ENCODE measurements at regions not wholly inside any gene's neighbourhood (a gene's known extent, or its start where the extent isn't known, plus 50 kb on each side); places are given as distances from the start of the nearest gene placed in this dataset.
"Not testable (repeated sequence)": the region's sequence is repeated elsewhere in the genome, so short reads cannot be mapped to it uniquely, and the experiment has no call there.

- DNase-seq = no peak
Measured at GRCh38 chr12:19778797-19779196, 339.5 kb downstream of the AEBP2 start.

DNA sequence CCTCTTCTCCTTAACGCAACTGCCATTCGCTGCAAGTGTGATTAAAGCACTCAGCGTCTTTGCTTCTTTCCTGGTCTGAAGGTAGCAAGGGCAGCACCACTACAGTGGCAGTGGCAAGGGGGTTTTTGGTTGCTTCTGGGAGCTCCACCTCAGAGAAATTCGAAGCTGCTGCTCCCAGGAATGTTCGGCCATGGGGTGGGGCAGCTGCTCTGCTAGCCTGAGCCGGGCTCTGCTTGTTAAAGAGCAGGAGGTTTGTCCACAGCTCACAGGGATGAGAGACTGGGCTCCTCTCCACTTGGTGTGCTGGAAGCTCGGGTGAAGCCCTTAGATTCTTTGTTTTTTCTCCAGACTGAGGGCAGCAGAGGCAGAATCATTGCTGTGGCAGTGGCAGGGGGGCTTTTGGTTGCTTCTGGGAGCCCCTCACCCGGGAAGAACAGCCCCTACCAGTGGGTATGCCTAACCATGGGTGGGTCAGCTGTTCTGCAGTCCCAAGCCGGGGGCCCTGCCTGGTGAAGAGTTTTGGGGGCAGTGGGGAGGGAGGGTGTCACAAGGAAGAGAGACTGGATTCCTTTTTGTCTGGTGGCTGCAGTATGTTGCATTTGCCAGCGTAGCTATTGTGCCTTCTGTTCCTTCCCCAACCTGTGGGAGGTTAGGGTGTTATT lies 340.2 kb downstream of the AEBP2 start:
- no peak for DNase-seq

- no peak for DNase-seq
Measured at GRCh38 chr12:19780460-19780859, 341.2 kb downstream of the AEBP2 start.

GRCh38 chr12:19783547-19784444 lies 344.5 kb downstream of the AEBP2 start:
- DNase-seq = no peak

DNA sequence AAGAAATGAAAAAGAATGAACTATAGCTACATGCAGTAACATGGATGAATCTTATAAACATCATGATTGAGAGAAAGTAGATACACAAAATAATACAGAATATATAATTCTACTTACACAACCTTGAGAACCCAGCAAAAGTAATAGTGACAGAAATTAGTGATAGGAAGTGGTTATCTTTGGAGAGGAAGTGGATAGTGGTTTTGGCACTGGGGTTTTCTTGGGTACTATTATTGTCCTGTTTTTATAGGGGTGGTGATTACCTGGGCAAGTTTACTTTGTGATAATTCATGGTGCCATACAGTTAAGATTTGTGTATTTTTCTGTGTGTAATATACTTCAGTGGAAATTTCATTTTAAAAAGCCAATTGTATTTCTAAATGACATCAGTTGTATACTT lies 352.7 kb downstream of the AEBP2 start:
- DNase-seq = no peak

DNA sequence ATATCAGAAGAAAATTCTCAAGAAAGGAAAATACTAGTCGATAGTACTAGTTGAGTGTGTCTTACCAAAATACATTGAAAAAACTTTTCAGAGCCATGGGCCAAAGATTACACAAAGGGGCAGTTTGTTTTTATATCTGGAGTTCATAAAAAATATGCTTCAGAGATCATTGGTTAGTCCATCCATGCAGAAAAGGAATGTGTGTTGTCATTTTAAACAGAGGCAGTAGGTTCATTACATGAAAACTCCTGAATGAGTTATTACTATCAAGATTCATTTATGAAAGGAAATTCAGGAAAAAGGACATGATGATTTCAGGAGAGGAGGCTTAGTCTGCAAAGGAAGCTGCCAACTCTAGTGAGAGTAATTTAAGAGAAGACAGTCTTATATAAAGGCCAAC lies 354.8 kb downstream of the AEBP2 start:
- no peak for DNase-seq

DNA sequence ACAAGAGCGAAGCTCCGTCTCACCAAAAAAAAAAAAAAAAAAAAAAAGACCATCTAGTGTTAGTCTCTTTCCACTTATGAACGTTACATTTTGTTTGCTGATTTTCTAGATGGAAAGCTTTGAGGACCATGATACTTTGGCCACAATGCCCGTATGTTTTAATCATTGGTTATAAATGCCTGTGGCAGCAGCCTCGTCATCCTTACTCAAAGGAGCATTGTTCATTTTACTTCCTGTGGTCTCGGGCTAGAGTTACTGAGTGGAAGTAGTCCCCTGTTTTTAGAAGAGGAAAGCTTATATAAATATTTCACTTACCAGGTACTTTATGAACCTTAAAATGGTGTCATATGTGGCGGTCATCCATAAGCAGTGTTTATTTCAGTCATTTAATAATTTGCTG lies 359.9 kb downstream of the AEBP2 start:
- DNase-seq = no peak

- no peak for DNase-seq
Measured at GRCh38 chr12:19799895-19800602, 360.8 kb downstream of the AEBP2 start.

GRCh38 chr12:19800884-19801283 lies 361.6 kb downstream of the AEBP2 start:
- no peak for DNase-seq

DNA sequence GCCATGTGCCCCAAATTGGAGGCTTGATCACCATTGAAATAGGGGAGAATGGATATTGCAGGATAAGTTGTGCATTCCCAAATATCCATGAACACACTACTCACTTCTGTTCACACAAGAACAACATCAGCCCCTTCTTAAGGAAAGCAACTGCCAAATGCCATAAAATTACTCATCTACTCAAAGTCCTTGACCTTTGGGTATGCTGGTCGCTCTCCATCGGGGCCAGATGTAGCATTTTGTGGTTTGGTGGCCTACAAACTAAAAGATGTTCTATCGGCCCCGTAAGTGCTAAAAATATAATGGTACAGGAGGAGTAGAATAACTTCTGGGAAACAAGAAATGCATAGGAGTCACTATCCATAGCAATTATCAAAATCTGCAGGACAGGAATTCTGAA lies 362.6 kb downstream of the AEBP2 start:
- no peak for DNase-seq

GRCh38 chr12:19802915-19803314 lies 363.6 kb downstream of the AEBP2 start:
- no peak for DNase-seq

DNA sequence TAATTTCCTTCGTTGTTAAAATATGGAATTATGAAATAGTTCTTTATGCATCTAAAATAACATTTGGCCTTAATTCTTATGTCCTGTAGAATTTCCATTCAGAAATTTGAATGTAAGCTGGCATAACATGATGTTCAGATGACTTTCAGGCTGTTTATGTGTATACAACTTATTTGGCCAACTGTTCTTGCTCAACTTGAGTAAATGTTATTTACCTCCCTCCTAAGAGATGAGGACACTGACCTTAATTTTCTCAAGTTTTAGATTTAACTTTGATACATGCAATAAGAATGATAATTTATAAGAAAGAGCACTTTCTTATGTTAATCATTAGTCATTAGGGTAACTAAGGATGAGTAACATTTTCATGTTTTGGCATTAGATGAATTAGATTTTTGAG lies 365.4 kb downstream of the AEBP2 start:
- DNase-seq = no peak

DNA sequence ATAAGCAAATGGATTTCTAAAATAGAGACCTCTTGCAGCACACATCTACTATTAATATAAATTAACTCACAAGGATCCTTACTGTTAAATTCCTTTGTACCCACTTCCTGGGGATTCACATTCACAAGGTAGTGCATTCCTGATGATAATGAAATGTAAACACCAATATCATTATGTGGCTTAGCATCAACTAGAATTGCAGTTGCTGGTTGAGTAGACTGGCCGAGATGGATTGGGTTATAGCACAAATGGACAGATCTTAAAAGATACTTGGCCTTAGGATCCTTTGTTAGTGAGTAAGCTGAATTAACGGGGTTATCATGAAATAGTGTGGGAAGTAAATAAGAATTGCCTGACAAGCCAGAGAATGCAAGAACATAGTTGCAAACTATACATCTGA lies 369.1 kb downstream of the AEBP2 start:
- DNase-seq = no peak

- DNase-seq = no peak
Measured at GRCh38 chr12:19810213-19810612, 370.9 kb downstream of the AEBP2 start.

DNA sequence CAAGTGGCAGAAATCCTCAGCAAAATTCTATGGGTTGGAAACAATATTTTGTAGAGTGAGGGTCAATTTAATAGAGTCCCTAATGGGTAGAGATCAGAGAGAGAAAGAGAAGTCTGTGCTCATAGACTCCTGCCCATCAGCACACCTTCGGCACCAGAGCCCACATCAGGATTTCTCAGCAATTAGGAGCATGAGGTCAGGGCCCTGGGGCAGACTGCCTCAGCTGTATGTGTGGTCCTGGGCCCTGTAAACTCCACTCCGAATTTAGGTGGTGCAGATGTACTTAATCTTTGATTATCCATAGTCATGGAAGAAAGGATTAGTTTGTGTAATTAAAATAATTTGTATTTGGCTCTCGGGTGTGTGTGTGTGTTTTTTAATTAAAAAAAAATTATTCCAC lies 372.6 kb downstream of the AEBP2 start:
- no peak for DNase-seq

DNA sequence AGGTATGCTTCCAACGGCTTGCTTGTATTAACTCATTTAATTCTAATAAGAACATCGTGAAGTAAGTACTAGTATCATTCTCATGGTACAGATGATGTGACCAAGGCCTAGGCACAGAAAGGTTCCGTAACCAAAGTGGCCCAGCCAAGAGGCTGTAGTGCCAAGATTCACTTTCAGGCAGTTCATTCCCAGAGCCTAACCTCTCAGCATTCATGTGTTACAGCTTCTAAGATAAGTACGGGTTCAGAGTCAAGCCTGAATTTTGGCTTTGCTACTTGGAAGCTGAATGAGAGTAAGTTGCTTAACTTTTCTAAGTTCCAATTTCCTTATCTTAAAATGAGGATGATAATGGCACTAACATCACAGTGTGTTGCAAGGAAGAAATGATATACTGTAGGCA lies 379.9 kb downstream of the AEBP2 start:
- DNase-seq = no peak

DNA sequence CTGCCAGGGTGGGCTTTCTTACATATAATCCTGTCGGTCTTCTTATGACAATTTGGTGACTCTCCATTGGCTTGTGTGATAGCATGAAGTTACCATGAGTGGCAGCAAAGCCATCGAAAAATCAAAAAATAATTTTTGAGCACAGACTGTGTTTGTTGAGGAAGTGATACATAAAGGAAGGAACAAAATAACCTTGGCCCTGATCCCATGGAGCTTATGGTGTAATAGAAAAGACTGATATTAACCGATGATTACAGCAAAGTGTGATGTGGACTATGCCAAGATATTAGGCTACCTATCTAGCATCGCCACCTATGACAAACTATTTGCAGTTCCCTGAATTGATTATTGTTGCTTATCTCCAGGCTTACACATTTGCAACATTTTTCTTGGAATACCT lies 383.2 kb downstream of the AEBP2 start:
- no peak for DNase-seq

DNA sequence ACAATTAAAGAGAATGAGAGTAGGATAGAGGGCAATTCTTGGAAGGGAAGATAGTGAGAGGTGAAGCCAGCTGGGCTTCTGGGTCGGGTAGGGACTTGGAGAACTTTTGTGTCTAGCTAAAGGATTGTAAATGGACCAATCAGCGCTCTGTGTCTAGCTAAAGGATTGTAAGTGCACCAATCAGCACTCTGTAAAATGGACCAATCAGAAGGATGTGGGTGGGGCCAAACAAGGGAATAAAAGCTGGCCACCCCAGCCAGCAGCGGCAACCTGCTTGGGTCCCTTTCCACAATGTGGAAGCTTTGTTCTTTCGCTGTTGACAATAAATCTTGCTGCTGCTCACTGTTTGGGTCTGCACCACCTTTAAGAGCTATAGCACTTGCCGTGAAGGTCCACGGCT lies 384.0 kb downstream of the AEBP2 start:
- DNase-seq = not testable (repeated sequence)

DNA sequence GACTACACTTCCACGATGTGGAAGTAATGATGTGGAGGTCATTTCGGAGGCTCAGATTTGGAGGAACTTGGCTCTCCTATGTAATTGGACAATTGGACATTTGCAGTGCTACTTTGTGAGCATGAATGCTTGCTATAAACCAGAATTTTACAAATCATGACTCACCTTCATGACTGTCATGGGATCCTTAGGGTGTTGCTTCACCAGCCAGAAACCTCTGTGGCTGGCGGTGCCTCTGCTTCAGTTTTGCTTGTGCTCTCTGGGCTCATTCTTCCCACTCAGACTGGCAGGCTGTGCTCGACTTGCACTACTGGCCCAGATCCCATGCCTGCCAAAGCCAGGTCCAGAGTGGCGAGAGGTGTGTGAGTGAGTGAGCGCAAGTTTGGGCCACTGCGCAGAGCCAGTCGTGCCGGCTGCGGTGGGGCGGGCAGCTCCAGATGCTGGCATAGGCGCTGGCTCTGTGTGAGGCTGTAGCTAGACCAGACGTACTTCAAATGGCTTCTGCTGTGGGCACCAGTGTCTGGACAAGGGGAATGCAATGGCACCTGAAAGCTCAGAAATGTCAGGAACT lies 387.8 kb downstream of the AEBP2 start:
- DNase-seq = no peak

DNA sequence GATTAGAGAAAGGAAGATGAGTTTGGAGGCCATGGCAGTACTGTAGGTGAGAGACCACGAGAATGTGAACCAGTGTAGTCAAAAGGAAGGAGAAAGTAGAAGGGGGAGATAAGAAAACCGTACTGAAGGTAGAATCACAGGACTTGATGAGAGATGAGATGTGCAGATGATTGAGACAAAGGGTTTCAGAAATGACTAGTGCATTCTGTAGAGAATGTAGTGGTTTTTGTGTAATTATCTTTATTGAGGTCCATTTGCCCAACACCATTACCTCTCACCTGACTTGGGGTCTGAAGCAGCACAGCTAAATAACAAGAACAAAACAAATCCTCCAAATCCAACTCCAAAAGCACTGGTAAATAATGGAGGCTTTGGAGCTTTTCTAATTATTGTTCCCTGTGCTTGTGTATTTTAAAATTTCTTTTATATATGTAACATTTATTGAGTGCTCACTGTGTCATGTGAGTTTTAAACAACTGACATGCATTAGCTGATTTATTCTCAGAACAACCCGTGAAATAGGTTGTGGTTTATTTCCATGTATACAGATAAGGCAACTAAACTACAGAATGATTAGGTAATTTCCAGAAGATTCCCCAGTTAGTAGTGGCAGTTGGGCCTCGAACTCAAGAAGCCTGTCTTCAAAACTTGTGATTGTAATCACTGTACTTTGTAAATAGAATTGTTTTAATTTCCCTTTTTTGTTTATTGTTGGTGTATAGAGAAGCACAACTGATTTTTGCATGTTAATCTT lies 390.0 kb downstream of the AEBP2 start:
- DNase-seq = no peak

DNA sequence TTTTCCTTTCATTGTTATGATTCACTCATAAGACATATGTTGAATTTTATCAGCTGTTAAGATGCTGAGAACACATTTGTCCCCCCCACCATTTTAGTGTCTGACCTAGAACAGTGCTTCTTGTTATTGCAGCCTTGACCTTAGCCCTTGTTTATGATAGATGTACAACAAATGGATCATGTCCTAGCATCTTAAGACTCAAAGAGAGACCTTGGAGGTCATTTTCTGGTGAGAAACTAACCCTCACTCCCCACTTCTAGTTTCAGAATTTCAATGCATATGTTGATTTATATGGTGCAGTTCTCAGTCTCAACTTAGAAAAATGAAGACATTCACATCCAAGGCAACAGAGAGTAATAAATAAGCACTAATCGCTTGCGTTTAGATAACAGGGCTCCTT lies 391.2 kb downstream of the AEBP2 start:
- no peak for DNase-seq

- DNase-seq = no peak
Measured at GRCh38 chr12:19833775-19834501, 394.6 kb downstream of the AEBP2 start.

All from NCI-H2107 (cell line).